GM18517 (cell line): ENCODE measurements at regions not wholly inside any gene's neighbourhood (a gene's known extent, or its start where the extent isn't known, plus 50 kb on each side); places are given as distances from the start of the nearest gene placed in this dataset.
"Not testable (repeated sequence)": the region's sequence is repeated elsewhere in the genome, so short reads cannot be mapped to it uniquely, and the experiment has no call there.

ENCODE experiments used
- ATAC-seq: cut with Tn5 transposase; IDR thresholded peaks from one replicate; pipeline ENCODE4 v1.9.1; 2021; ENCODE audit warnings: mild to moderate bottlenecking, moderate library complexity; ENCODE audit not compliant: unreplicated experiment

DNA sequence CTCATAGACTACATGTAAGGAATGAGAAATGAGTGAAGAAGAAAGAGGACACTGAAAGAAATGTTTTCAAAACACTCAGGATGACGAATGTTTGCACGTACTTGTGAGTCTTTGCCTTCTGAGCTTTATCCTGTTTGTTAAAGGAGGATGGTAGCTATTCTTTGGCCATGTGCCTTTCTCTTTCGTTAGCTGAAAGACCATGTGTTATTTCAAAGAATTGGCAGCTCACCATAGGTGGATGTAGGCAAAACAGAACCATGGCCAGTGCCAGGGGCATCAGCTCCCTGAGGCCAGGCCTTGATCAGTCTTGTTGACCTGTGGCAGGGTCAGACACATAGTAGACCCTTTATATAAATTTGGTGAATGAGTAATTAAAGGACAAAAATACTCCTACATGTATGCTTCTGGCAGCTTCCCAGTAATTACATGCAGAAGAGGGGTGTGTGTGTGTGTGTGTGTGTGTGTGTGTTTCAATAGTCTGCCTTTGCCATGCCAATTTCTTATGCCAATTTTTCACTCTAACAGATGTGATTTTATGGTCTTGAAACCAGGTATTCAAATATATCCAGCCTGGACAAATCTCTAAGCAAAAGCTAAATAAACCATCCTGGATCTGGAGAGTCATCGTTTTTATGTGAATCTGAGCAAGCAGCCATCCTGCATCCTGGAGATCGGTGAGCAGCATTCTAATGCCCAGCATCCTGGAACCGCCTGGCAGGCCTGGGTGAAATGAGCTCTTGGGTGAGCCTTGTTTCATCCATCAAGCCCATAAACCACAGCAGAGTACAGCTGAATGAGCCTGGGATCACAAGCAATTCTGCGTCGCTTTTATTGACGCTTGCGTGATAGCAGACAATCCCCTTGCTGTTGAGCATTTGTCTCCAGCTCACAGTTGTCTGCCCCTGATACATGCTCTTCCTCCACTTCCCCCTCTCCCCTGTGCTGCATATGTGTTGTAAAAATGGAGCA is 475.4 kb downstream of the MED10 start:
- ATAC-seq, result no peak

DNA sequence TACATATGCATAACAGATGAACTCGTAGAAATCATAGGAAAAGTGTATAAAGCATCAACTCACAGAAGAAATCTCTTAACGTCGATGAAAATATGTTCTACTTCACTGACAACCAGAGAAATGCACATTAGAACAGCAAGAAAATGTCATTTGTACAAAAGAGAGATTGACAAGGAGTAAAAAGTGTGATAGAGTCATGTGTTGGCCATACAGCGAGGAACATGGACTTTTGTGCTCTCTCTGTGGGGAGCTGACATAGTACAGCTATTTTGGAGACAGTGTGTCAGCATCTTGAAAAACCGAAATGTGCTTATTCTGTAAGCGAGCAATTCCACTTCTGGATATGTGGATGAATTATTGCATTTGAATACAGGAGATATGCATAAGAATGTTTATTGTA is 477.9 kb downstream of the ICE1 start:
- no peak for ATAC-seq

- ATAC-seq, result no peak
Measured at GRCh38 chr5:5899716-5900115, 477.2 kb downstream of the ICE1 start.

DNA sequence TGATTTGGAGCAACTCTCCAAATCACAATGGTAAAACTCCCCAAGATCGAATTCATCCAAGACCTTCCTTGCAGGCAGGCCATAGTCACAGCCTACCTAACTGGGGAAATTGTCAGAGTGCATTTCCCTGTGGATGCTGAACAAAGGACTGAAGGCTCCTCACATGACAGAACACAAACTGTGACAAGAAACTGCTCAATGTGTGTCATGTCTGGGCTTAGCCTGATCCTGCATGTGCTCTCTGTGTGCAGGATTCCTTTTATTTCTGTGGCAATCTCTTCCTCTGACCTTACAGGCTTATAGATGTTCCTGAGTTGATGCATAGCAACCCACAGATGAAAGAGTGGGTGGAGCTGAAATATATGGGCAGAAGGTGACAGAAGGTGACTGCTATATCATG is 465.8 kb downstream of the ICE1 start:
- no peak for ATAC-seq

GRCh38 chr5:5887833-5888232 is 465.4 kb downstream of the ICE1 start:
- ATAC-seq, result no peak

DNA sequence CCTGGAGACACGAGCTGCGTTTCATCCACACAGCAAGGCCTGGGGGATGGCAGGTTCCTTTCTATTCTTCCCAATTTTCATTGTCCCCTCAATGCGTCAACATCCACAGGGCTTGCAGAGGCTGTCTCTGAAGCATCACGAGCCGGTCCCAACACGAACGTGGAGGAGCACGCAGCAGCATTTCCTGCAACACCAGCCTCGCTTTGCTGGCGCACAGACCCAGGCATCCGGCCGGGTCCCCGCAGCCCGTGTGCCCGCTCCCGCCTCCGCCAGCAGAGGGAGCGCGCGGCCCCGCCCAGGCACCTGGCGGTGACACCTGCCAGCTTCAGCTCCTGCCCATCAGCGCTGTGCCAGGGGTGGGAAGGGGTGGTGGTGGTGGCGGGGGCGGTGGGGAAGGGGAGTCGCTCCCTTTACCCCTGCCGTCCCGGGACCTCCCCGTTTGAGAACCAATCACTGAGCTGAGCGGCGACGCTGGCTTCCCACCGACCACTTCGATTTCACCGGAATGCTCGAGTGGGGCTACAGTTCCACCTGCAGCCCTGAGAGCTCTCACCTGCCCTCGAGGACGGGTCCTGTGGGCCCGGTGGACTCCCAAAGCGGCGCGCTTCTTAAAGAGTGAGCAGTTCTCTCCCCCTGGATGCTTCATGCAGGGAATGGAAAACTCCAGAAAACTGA is 464.5 kb downstream of the ICE1 start:
- ATAC-seq, result no peak

- ATAC-seq, result no peak
Measured at GRCh38 chr5:5886353-5886752, 463.9 kb downstream of the ICE1 start.

- ATAC-seq, result no peak
Measured at GRCh38 chr5:5885782-5886181, 463.3 kb downstream of the ICE1 start.

- ATAC-seq, result no peak
Measured at GRCh38 chr5:5884593-5884992, 462.1 kb downstream of the ICE1 start.

- ATAC-seq, result no peak
Measured at GRCh38 chr5:5883562-5883961, 461.1 kb downstream of the ICE1 start.

DNA sequence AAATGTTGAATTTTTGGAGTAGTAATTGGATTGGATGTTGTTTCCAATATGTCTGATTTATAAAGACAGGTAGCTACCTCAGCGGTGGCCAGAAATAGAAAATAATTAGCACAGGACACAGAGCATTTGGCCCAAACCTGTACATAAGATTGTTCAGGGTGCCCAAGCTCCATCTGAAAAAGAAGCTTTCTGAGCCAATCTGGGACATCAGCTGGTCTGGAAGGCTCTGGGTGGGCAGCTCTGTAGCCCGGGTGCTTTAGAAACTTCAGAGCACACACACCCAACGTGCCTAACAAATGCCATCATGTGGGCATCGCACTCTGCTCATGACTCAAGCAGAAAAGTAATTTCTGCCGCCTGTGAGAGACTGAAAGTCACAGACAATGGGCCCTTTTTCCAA is 460.7 kb downstream of the ICE1 start:
- ATAC-seq, result no peak

- no peak for ATAC-seq
Measured at GRCh38 chr5:5882706-5883105, 460.2 kb downstream of the ICE1 start.

GRCh38 chr5:5881294-5881693 is 458.8 kb downstream of the ICE1 start:
- ATAC-seq, result no peak

DNA sequence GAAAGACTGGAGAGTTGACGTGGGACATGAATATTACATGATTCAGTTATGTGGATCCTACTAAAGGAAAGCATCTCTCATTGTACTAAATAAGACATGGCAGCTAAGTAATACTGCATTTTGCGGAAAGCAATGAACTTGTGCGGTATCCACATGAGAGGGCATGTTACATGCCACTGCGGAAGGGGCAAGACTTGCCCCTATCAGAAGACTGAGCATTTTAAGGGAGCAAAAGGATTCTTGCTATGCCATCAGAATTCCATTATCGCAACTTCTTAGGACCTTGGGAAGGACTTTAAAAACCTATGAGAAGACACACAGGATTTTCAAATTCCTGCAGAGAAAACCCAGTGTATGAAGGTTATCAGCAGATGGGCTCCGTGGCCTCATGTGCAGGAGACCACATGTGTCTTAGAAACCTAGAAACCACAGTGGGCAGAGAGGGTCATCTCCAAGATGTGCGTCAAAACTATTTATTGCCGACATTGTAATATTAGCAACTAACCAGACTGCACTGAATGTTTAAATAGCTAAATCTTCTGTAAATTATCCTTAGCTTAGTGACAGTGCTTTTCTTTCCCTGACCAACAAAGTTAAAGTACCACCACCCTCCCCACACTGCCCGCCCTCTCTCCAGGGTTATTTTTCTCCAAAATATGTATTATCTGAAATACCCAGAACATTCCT is 457.7 kb downstream of the ICE1 start:
- ATAC-seq, result no peak

DNA sequence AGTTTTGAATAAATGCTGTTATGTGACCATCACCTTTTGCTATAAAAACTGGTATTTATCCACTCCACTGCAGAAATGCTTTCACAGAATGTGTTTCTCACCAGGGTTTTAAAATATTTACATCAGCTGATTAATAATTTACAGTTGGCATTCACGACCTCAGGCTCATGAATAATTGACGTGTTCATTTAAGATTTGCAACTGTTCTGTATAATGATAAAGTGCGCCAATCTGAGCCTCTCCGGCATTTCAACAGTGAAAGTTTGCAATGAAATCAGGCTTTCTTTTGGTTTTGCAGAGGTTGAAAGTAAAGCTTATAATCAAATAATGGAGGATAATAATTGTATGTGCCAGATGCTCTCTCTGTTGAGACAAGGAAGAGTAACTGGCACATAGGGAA is 434.9 kb downstream of the ICE1 start:
- no peak for ATAC-seq

- ATAC-seq, result no peak
Measured at GRCh38 chr5:5854087-5854486, 431.6 kb downstream of the ICE1 start.

- no peak for ATAC-seq
Measured at GRCh38 chr5:5838493-5838892, 416.0 kb downstream of the ICE1 start.

DNA sequence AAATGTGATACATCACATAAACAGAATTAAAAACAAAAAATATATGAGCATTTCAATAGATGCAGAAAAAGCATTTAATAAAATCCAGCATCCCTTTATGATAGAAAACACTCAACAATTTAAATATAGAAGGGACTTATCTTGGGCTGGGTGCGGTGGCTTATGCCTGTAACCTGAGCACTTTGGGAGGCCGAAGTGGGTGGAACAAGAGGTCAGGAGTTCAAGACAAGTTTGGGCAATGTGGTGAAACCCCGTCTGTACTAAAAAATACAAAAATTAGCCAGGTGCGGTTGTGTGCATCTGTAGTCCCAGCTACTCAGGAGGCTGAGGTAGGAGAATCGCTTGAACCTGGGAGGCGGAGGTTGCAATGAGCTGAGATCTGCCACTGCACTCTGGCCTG is 409.1 kb downstream of the ICE1 start:
- not testable (repeated sequence) for ATAC-seq

GRCh38 chr5:5828619-5829018 is 406.1 kb downstream of the ICE1 start:
- ATAC-seq, result no peak

DNA sequence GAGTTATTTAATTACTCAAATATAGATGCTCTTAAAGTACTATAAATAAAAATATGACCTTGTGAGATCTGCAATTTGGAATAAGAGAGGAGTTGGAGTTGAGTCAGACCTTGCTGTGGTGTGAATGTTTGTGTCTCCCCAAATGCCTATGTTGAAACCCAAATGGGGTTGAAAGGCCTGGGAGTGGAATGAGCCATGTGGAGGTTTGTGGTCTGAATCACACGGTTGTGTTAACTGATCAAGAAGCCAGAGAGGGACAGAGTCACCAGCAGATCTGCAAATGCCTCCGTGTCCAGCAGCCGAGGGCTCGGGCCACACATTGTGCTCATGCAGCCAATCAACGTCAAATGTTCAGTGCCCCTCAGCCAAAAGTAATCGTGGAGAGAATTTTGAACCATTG is 404.4 kb downstream of the ICE1 start:
- no peak for ATAC-seq

GRCh38 chr5:5822729-5823257 is 400.3 kb downstream of the ICE1 start:
- no peak for ATAC-seq
